DOHH2 (cell line): ENCODE measurements at regions not wholly inside any gene's neighbourhood (a gene's known extent, or its start where the extent isn't known, plus 50 kb on each side); places are given as distances from the start of the nearest gene placed in this dataset.

Experiments used
- H3F3A ChIP-seq: fragments of 200-600 bp; sonication (generic), shearing (Covaris generic); 2 replicates; pipeline ENCODE4 v1.6.0; 2016; ENCODE audit warnings: antibody characterized with exemption, mild to moderate bottlenecking; ENCODE audit not compliant: control insufficient read depth, insufficient read depth
- H3K27ac ChIP-seq: fragments of 200-600 bp; sonication (generic); 2 replicates; pipeline ENCODE4 v1.5.1; 2014; ENCODE audit warnings: low read depth, mild to moderate bottlenecking, low read length, moderate library complexity
- H3K27me3 ChIP-seq: fragments of 200-600 bp; sonication (generic); 2 replicates; pipeline ENCODE4 v1.6.1; 2014; ENCODE audit warnings: mild to moderate bottlenecking, low read length, mixed read lengths; ENCODE audit not compliant: control insufficient read depth
- H3K36me3 ChIP-seq: fragments of 200-600 bp; sonication (generic); 2 replicates; pipeline ENCODE4 v1.6.1; 2014; ENCODE audit warnings: mild to moderate bottlenecking, low read length, moderate library complexity, mixed read lengths; ENCODE audit not compliant: control insufficient read depth
- H3K4me1 ChIP-seq: fragments of 200-600 bp; sonication (generic); 2 replicates; pipeline ENCODE4 v1.6.1; 2014; ENCODE audit warnings: mild to moderate bottlenecking, low read length, mixed read lengths; ENCODE audit not compliant: control insufficient read depth
- H3K4me2 ChIP-seq: fragments of 200-600 bp; sonication (generic); 2 replicates; pipeline ENCODE4 v1.6.0; 2014; ENCODE audit warnings: mild to moderate bottlenecking, low read length, moderate library complexity
- H3K4me3 ChIP-seq: fragments of 200-600 bp; sonication (generic); 2 replicates; pipeline ENCODE4 v1.5.1; 2014; ENCODE audit warnings: mild to moderate bottlenecking, low read length, mixed read lengths
- H3K79me2 ChIP-seq: fragments of 200-600 bp; sonication (generic); 2 replicates; pipeline ENCODE4 v1.6.1; 2014; ENCODE audit warnings: mild to moderate bottlenecking, low read length, mixed read lengths; ENCODE audit not compliant: control insufficient read depth
- H3K9me2 ChIP-seq: fragments of 200-600 bp; sonication (generic); replicated peaks from 2 replicates; pipeline ENCODE4 v1.6.1; 2014; ENCODE audit warnings: mild to moderate bottlenecking, low read length, mixed read lengths; ENCODE audit not compliant: control insufficient read depth
- H3K9me3 ChIP-seq: fragments of 200-600 bp; sonication (generic); 2 replicates; pipeline ENCODE4 v1.6.1; 2014; ENCODE audit warnings: antibody characterized with exemption, low read length, mixed read lengths; ENCODE audit not compliant: control insufficient read depth, insufficient read depth
- H4K20me1 ChIP-seq: fragments of 200-600 bp; sonication (generic); 2 replicates; pipeline ENCODE4 v1.6.0; 2014; ENCODE audit warnings: low read depth, mild to moderate bottlenecking, antibody characterized with exemption, low read length, moderate library complexity; ENCODE audit not compliant: control insufficient read depth, insufficient read depth
- CTCF ChIP-seq: fragments of 200-600 bp; sonication (generic); IDR thresholded peaks from one replicate; pipeline ENCODE4 v1.5.1; 2014; ENCODE audit warnings: antibody characterized with exemption, mild to moderate bottlenecking, low read depth, low read length; ENCODE audit not compliant: poor library complexity, severe bottlenecking
- EZH2phosphoT487 ChIP-seq: fragments of 200-600 bp; sonication (generic); IDR thresholded peaks from 2 replicates; pipeline ENCODE4 v1.6.1; 2017; ENCODE audit warnings: borderline replicate concordance, mild to moderate bottlenecking, antibody characterized with exemption, low read length, moderate library complexity, mixed read lengths

- Histone ChIP-seq H3K4me2 (no peak overlapping the region), H3K79me2 (no peaks in the 10 kb centered on the region), H3K4me1 (no peaks in the 10 kb centered on the region), H3K27ac (no peak overlapping the region), H3K27me3 (no peaks in the 10 kb centered on the region), H3F3A (no peaks in the 10 kb centered on the region), H3K36me3 (no peaks in the 10 kb centered on the region), H3K9me2 (no peaks in the 10 kb centered on the region), H3K9me3 (no peaks in the 10 kb centered on the region), H3K4me3 (no peak overlapping the region), H4K20me1 (no peaks in the 10 kb centered on the region)
- no peak for TF ChIP-seq CTCF
- TF ChIP-seq EZH2phosphoT487 = no peak
Measured at GRCh38 chr3:99352811-99353210, 285.6 kb upstream of the COL8A1 start.

- no peak overlapping the region for H3K27ac ChIP-seq
- no peaks in the 10 kb centered on the region for H3K79me2 ChIP-seq
- no peak overlapping the region for H3K4me3 ChIP-seq
- no peaks in the 10 kb centered on the region for H3K9me3 ChIP-seq
- H3K9me2 ChIP-seq = no peaks in the 10 kb centered on the region
- TF ChIP-seq CTCF = no peak
- no peak for TF ChIP-seq EZH2phosphoT487
- H3F3A ChIP-seq = no peaks in the 10 kb centered on the region
- H3K36me3 ChIP-seq = no peaks in the 10 kb centered on the region
- no peak overlapping the region for H3K4me2 ChIP-seq
- no peaks in the 10 kb centered on the region for H4K20me1 ChIP-seq
- no peaks in the 10 kb centered on the region for H3K27me3 ChIP-seq
- no peaks in the 10 kb centered on the region for H3K4me1 ChIP-seq
Measured at GRCh38 chr3:99351122-99351521, 287.3 kb upstream of the COL8A1 start.

GRCh38 chr3:99348451-99348850 lies 289.9 kb upstream of the COL8A1 start:
- H3K9me3 ChIP-seq = no peaks in the 10 kb centered on the region
- H3K36me3 ChIP-seq = no peaks in the 10 kb centered on the region
- H3K4me3 ChIP-seq = no peak overlapping the region
- H3K27ac ChIP-seq = no peak overlapping the region
- H3F3A ChIP-seq = no peaks in the 10 kb centered on the region
- TF ChIP-seq CTCF (no peak), EZH2phosphoT487 (no peak)
- no peaks in the 10 kb centered on the region for H3K9me2 ChIP-seq
- H3K4me1 ChIP-seq = no peaks in the 10 kb centered on the region
- no peaks in the 10 kb centered on the region for H4K20me1 ChIP-seq
- no peaks in the 10 kb centered on the region for H3K27me3 ChIP-seq
- no peaks in the 10 kb centered on the region for H3K79me2 ChIP-seq
- H3K4me2 ChIP-seq = no peak overlapping the region

GRCh38 chr3:99344216-99344615 lies 294.2 kb upstream of the COL8A1 start:
- Histone ChIP-seq H3F3A (no peaks in the 10 kb centered on the region), H3K36me3 (no peaks in the 10 kb centered on the region), H3K27ac (no peak overlapping the region), H3K9me3 (no peaks in the 10 kb centered on the region), H3K4me2 (no peak overlapping the region), H4K20me1 (no peaks in the 10 kb centered on the region), H3K4me1 (no peaks in the 10 kb centered on the region), H3K79me2 (no peaks in the 10 kb centered on the region), H3K4me3 (no peak overlapping the region), H3K27me3 (no peaks in the 10 kb centered on the region), H3K9me2 (no peaks in the 10 kb centered on the region)
- no peak for TF ChIP-seq CTCF
- no peak for TF ChIP-seq EZH2phosphoT487
